HG03159 (cell line): ENCODE measurements at regions not wholly inside any gene's neighbourhood (a gene's known extent, or its start where the extent isn't known, plus 50 kb on each side); places are given as distances from the start of the nearest gene placed in this dataset.
A peak's percentile ranks its signal among the peaks of the same experiment; 100 is the strongest.
"Not testable (repeated sequence)": the region's sequence is repeated elsewhere in the genome, so short reads cannot be mapped to it uniquely, and the experiment has no call there.

ENCODE experiments used
- ATAC-seq: cut with Tn5 transposase; IDR thresholded peaks from one replicate; pipeline ENCODE4 v1.9.1; 2021; ENCODE audit warnings: mild to moderate bottlenecking, moderate library complexity; ENCODE audit not compliant: unreplicated experiment

DNA sequence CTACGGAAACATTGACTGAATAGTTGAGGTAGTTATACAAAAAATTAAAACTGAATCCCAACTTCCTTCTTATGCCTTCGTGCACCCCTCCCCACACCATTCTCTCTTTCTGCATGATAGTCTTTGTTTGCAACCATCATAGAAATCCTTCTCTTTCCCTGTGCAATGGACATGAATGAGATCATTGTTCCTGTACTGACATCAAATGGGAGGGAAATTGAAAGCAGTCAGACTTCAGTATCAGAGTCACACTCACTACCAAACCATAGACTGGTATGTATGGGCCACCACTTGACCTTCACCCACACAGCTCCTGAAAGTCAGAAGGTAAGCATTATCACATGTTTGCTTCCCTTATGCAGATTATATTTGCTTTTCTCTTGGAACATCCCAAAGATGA is 782.8 kb downstream of the BCL11A start:
- ATAC-seq: no peak

- ATAC-seq: no peak
Measured at GRCh38 chr2:59761966-59762365, 791.5 kb downstream of the BCL11A start.

DNA sequence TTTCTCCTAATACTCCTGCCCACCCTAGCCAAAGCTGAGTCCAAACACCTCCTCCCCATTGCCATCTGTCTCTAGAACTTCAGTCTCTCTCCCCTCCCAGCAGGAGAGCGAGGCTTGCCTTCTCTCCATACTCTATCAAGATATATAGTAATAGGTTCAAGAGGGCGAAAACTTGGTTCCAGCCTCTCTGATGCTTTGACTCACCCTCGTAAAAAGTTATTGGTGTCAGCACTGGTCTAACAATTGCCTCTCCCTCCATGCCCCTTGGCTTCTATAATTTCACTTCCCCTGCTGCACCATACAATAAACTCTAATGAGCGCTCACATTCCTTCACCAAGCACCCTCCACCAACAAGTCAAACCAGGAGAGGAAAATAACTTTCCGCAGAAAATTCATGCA is 797.3 kb downstream of the BCL11A start:
- ATAC-seq: no peak

GRCh38 chr2:59754011-59754735 is 799.3 kb downstream of the BCL11A start:
- ATAC-seq: no peak

DNA sequence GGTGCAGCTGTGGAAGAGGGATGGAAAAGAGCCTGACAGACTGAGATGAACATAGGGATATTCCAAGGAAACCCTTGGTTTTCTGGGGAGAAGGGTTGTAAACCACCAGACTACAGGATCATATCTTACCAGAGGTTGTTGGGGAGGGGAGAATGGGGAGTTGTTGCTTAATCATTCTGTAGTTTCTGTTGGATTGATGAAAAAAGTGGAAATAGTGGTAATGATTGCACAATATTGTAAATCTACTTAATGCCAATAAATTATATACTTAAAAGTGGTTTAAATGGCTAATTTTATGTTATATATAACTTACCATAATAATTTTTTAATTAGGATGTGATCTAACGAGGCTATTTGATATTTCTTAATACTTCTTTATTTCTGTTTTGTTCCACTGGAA is 800.9 kb downstream of the BCL11A start:
- no peak for ATAC-seq

DNA sequence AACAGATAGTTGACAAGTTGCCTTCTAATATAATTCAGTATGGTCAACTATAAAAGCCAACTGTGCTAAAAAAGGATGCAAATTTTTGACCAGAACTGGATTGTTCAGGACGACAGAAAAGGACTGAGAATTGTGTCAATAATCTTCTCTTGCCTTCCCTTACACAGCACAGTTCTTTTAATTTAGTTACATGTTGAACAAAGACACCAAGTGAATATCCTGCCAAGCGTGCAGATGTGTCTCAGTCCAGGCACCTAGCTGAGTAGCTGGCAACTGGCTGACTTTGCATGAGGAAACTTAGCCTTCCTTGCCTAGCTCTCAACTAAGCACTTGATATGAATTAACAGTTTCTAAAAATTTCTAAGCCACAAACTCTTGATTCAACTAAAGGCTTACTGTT is 801.4 kb downstream of the BCL11A start:
- ATAC-seq: no peak

DNA sequence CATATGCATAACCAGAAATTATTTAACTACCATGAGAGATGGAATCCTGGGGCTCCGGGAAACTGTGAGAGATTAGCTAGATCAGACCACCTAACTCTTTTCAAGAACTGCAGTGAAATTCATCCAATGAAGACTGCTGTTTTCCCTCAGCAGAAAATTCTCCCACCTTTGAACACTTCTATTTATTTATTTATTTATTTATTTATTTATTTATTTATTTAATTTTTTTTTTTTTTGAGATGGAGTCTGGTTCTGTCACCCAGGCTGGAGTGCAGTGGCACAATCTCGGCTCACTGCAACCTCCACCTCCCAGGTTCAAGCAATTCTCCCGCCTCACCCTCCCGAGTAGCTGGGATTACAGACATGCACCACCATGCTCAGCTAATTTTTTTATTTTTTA is 802.2 kb downstream of the BCL11A start:
- ATAC-seq: not testable (repeated sequence)

- no peak for ATAC-seq
Measured at GRCh38 chr2:59746291-59746690, 807.2 kb downstream of the BCL11A start.

DNA sequence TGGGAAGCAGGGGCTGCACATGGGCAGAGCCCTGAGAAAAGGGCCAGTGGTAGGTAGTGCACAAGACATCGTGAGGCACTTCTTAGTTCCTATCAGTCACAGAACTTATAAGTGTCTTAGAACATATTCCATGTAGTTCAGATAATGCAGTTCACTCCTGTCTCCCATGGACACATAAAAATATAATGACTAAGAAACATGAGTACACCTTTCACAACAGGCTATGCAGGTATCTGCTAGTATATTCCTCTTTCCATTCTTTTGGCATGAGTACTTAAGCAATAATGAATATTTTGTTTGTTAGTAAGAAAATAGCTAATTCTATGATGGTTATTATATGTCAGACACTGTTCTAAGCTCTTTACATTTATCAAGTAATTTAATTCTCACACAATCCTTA is 808.4 kb downstream of the BCL11A start:
- ATAC-seq: no peak

DNA sequence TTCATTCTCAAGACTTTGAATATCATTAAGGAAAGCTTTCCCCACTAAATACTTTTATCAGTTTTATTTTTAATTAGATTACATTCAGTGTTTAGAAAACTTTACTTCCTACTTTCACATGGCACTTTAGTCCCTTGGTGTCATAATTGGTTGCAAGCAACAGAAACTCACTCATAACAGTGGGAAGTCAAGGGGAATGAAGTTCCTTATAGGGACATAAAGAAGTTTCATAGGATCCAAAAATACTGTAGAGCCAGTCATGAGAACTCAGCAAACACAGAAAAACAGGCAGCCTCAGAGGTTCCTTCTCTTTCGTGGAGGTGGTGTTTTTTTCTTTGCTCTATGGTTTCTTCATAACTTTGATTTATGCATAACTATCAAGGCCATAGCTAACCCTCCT is 809.0 kb downstream of the BCL11A start:
- no peak for ATAC-seq

DNA sequence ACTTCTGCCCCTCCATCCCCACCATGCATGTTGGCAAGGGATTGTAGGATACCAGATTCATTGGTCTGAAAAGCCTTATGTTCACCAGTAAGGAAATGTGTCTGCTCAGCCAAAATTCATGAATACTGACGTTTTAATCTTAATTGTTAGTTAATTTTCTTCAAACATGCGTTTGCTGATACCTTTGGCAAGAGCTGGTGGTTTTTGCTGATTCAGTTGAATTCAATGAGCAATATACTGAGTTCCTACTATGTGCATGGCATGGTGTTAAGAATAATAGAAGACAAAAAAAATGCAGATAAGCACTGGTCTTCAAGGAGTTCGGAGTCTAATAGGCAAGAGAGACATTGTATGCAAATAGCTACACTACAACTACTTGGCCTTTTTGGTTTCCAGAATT is 811.6 kb downstream of the BCL11A start:
- ATAC-seq: no peak

DNA sequence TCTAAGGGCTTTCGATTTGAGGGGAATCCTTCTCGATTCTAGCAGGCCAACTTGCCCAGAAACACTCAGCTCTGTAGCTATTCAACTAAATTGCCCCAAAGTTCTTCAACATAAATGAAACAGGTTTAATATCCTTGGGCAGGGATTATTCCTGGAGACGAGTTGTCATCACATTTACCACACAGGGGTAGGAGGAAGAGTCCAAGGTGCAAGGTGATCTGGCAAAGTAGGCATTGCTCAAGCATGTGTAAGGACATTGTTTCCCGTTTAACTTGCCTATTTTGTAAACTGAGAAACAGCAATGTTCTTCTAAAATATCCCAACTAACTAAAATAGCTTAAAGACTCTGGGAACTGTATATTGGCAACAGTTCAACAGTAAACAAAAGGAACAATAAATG is 814.3 kb downstream of the BCL11A start:
- ATAC-seq: no peak

DNA sequence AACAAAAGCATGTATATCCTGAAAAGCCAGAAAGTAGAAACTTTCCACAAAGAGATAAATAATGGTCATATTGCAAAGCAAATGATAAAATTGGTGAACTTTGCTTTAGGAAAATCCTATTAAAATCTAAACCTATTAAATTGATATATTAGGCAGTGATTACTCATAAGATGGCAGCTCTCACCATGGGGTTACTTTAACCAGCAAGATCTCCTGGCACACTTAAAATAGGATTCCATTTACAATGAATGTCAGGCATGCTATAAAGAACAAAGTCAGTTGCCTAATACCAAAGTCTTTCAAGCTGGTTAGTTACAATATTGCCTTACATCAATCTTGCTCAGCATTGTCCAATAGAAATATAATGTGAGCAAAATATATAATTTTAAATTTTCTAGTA is 816.2 kb downstream of the BCL11A start:
- no peak for ATAC-seq

DNA sequence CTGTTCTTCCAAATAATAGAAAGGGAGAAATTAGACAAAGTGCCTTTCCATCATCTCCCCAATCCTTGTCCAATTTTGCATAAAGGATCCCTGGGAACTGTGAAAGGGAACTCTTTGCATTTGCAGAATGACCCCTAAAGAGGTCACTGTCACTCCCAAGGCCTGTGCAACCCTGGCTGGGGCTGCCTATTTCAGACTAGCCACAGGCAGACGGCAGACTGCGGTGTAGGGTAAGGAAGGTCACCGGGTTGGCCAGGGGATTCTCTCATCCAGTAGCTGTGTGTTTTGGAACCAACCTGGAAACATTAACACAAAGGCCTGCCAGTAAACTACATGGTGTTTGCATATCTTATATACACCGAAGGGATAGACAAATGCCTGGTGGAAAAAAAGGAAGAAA is 818.7 kb downstream of the BCL11A start:
- no peak for ATAC-seq

DNA sequence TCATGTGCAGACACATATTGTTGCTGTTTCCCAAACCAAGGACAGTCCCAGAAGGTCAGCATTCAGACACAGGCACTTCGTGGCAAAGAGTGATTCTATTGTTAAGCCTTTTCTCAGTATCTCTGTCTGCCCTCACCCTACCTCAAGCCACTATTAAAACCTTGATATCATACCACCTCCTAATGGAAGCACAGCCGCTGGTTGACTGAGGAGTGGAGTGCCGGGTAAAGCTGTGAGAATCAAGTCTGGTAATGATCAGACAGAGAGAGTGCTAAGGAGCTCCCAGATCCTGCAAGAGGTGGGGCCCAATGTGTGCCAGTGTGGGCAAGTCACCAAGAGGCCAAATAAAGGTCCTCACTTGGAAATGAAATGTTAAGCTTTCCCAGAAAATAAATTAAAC is 819.5 kb downstream of the BCL11A start:
- ATAC-seq: no peak

DNA sequence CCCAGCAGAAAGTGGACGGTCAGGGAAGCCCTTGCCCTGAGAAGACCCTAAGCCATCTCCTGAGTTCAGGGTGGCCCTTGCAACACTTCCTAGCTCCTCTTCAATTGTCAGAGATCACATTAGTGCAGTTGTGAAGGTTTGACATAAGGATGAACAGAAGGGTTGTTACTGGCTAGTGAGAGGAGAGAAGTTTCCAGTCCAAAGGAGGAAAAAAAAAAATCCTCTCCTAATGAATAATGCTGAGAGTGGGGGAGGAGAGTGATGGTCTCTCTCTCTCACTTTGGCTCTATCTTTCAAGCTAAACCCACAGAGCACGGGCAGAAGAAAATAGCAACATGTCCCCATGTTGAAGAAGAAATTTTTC is 819.9 kb downstream of the BCL11A start:
- ATAC-seq: no peak

DNA sequence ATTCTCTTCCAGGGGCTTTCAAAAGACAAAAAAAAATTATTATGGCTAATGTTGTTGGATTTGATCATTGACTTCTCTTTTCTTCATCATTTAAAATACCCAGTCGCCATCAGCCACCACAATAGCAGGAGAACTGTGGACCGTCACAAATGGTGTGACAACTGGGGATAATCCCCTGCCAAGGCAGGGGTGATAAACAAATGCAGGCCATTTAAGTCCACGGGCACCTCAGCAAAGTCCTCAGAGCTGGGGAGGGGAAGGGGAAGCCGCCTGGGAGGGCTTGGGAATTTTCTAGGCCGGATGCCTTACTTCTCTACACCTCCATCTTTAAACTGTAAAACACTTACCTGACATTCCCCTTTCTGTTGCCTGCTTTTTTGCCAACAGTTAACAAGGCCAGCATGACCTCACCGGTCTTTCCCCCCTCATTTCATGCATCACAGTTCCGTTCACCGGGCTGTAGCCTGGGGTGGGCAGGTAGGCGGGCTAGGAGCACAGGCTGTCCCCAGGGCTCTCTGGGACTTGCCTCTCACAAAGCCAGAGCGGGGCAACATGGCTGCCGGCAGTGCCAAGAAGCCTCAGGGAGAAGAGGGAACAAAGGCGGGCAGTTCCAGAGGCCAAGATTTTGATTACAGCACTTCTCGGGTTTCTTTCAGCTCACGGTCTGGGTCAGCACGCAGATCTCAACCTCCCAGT is 820.4 kb downstream of the BCL11A start:
- no peak for ATAC-seq

DNA sequence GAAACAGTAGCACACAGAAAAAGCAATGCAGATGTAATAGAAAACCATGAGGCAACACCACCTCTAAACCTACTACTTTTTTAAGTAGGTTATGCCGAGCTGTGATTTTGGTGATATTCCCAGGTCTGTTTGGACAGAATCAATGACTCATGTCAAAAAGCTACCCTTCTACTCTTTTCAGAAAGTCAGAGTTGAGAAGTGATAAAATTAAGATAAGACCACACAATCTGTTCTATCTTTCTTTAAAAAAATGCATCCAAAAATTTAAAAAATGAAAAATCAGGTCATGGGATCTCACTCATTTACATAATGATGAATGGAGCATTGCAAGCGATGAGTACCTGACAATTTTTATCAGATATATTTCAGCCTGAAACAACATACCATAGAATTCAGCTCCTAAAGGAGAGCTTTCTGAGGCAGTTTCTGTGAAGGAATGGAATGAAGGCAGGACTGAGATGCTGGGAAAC is 826.3 kb downstream of the BCL11A start:
- no peak for ATAC-seq

- peak; percentile 73 for ATAC-seq
Measured at GRCh38 chr2:59726228-59727120, 827.0 kb downstream of the BCL11A start.

GRCh38 chr2:59724746-59725145 is 828.7 kb downstream of the BCL11A start:
- ATAC-seq: no peak

DNA sequence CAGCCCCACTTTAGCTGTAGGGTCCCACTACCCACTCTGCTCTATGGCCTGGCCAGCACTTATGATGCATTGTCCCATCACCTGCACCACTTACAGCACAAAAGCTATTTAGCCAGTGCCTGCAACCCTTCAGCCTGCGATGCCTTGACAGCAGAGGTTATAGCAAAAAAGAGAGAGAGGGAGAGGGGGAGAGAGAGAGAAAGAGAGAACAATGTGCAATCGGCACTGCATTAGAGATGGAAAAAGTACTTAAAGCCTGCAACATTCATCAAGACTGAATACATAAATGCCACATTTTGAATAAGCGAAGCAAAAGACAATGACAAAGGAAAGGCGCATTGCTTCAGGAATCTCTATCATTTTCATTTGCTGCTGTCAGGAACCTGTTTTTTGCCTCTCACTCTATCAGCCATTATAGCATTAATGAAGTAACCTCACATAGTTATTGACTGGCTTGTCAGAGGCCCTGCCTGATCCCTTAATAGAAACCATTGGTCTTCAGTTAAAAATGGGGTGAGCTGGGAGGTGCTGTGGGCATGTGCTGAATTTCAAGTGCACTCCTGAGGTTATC is 833.1 kb downstream of the BCL11A start:
- no peak for ATAC-seq
